ENCODE measurements at regions not wholly inside any gene's neighbourhood (a gene's known extent, or its start where the extent isn't known, plus 50 kb on each side); places are given as distances from the start of the nearest gene placed in this dataset.

DNA sequence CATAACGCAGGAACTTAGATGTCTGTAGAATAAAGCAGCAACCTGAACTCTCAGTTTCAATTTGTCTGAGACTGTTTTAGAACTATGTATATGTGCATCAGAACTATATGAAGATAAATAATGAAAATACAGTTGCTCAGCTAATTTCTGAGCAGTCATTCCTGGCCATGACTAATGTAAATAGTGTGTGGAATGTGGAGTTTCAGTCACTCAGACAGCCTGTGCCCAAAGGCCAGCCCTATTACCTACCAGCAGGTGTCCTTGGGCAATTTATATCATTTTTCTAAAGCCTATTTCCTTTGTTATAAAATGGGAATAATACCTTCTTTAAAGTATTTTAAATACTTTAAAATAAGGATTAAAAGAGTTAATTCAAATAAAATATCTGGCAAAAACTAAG, 56.0 kb upstream of the RELL1 start:
- Histone ChIP-seq H3K79me2 (ENCODE audit: control insufficient read depth, insufficient read depth, low read length) (no peaks in the 10 kb centered on the region), H3K27ac (ENCODE audit: insufficient read depth, low read depth, low read length) (no peak overlapping the region), H3K9ac (replicated peaks; ENCODE audit: extremely low read depth, insufficient read depth, low read length) (no peak overlapping the region), H3K9me1 (replicated peaks; ENCODE audit: control insufficient read depth, extremely low read depth, insufficient read depth, low read length) (no peaks in the 10 kb centered on the region), H3K4me1 (ENCODE audit: control insufficient read depth, extremely low read depth, insufficient read depth, low read length) (no peaks in the 10 kb centered on the region), H3K9me3 (replicated peaks; ENCODE audit: control insufficient read depth, insufficient read depth, low read length) (no peaks in the 10 kb centered on the region), H3K27me3 (ENCODE audit: control insufficient read depth in 2 of 2, insufficient read depth in 2 of 2, low read length in 2 of 2) (peaks cover 4 to 10% of the 10 kb centered on the region in 2 experiments), H3K36me3 (ENCODE audit: control insufficient read depth in 2 of 2, extremely low read depth in 1 of 2, insufficient read depth in 2 of 2, low read length in 2 of 2) (no peaks in the 10 kb centered on the region), H3K4me2 (ENCODE audit: insufficient read depth, low read length) (no peak overlapping the region), H2AFZ (ENCODE audit: low read depth, low read length) (no peak overlapping the region), H3K4me3 (replicated peaks in 1 of 3; ENCODE audit: insufficient read depth in 1 of 3, low read depth in 1 of 3, low read length in 3 of 3) (no peak overlapping the region), H4K20me1 (replicated peaks; ENCODE audit: control insufficient read depth, extremely low read depth, insufficient read depth, low read length) (no peaks in the 10 kb centered on the region)
- TF ChIP-seq MYC (IDR thresholded peaks at IDR 0.05; ENCODE audit: low read depth, low read length) (no peak), JUN (IDR thresholded peaks at IDR 0.05; ENCODE audit: borderline replicate concordance, insufficient read depth, insufficient read length, low read depth) (no peak), FOS (IDR thresholded peaks at IDR 0.05; ENCODE audit: borderline replicate concordance, insufficient read depth, low read length) (no peak), EZH2 (IDR thresholded peaks at IDR 0.05; ENCODE audit: borderline replicate concordance, low read depth, low read length, severe bottlenecking) (no peak), GATA2 (IDR thresholded peaks at IDR 0.05; ENCODE audit: insufficient read depth, insufficient read length, low read depth, low read length) (no peak), MAX (IDR thresholded peaks at IDR 0.05; ENCODE audit: insufficient read depth, insufficient read length) (no peak), POLR2AphosphoS5 (IDR thresholded peaks at IDR 0.05; ENCODE audit: insufficient read depth, low read depth, low read length) (no peak), POLR2A (IDR thresholded peaks at IDR 0.05; ENCODE audit: low read depth, low read length) (no peak), CTCF (IDR thresholded peaks at IDR 0.05; ENCODE audit: extremely low read depth in 1 of 2, insufficient read depth in 1 of 2, low read depth in 1 of 2, low read length in 2 of 2) (no peak)
- intact Hi-C loops (cut with micrococcal nuclease) (no loop called here), dilution Hi-C loops (cut with MboI; ENCODE audit: extremely low pct_ligation_motif_present, low sequenced_read_pairs) (no loop called here)
- no peak for FAIRE-seq
- CTCF ChIA-PET: interaction anchor here (1.1 to 1.8 kb wide), 2 partner anchors 9 to 13 kb away, joined by 3 to 6 read pairs; no protein-coding TSS in a partner anchor
- DNase-seq (ENCODE audit: low read depth, low spot score): no peak
- no TSS peak for BruUV-seq (replicated peaks)
- POLR2A ChIA-PET: no interaction called here

All from endothelial cell of umbilical vein (primary cell).